Breast epithelium (tissue), 3 donors: ENCODE measurements at regions not wholly inside any gene's neighbourhood (a gene's known extent, or its start where the extent isn't known, plus 50 kb on each side); places are given as distances from the start of the nearest gene placed in this dataset.

ENCODE experiments used
- POLR2A ChIP-seq: fragments of 450-650 bp; IDR thresholded peaks from one replicate; pipeline ENCODE4 v1.6.1; 2016; ENCODE audit warnings: antibody characterized with exemption, mild to moderate bottlenecking, moderate library complexity
- POLR2AphosphoS5 ChIP-seq, 3 donors: sonication (generic); formaldehyde crosslinking; IDR thresholded peaks; one replicate each; pipeline ENCODE4 v1.6.1; 2017; ENCODE audit warnings: antibody characterized with exemption in 3 of 3
- TF ChIP-seq, protein P1 (sequence below), 3 donors: fragments of 450-650 bp; IDR thresholded peaks; one replicate each; pipeline ENCODE4 v1.5.1; 2016 to 2017; ENCODE audit warnings: antibody characterized with exemption in 3 of 3, mild to moderate bottlenecking in 3 of 3, moderate library complexity in 3 of 3

DNA sequence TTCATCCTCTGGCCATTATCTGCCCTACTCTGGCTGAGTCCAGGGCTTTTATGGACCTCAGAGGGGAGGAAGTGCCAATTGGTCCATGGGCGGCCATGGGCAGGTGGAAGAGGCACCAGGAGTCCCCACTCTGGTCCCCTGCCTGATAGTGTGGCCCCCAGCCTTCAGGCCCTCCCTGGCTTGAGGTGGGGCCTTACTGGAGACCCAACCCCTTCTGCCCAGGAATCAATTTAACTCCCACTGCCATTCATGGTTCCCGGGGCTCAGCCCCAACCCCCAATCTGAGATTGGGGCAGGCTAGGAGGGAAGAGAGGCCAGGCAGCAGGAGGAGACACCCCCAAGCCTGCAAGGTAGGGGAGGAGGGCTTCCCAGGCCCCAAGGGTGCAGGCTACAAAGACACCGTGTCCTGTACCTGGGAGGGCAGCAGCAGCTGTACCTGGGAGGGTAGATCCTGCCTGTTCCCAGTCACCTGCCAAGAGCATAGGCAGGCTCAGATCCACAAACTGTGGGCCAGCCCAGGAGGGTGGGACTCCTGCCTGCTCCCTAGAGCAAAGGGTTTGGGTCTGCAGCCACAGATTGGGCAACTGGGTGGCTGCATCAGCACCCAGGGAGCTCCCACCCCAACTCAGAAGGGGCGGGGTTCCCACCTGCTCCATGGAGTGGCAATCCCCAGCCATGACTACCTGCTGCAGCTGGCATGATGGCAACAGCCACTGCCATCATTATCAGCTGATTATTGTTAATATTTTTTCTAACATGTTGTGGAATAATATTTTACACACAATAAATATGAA is 1044.1 kb upstream of the B3GALT2 start:
- TF ChIP-seq POLR2A = no peak
- TF ChIP-seq, protein P1, sequence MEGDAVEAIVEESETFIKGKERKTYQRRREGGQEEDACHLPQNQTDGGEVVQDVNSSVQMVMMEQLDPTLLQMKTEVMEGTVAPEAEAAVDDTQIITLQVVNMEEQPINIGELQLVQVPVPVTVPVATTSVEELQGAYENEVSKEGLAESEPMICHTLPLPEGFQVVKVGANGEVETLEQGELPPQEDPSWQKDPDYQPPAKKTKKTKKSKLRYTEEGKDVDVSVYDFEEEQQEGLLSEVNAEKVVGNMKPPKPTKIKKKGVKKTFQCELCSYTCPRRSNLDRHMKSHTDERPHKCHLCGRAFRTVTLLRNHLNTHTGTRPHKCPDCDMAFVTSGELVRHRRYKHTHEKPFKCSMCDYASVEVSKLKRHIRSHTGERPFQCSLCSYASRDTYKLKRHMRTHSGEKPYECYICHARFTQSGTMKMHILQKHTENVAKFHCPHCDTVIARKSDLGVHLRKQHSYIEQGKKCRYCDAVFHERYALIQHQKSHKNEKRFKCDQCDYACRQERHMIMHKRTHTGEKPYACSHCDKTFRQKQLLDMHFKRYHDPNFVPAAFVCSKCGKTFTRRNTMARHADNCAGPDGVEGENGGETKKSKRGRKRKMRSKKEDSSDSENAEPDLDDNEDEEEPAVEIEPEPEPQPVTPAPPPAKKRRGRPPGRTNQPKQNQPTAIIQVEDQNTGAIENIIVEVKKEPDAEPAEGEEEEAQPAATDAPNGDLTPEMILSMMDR (IDR thresholded peaks at IDR 0.05) = no peak
- no peak for TF ChIP-seq POLR2AphosphoS5 (IDR thresholded peaks at IDR 0.05)
